Tibial artery (tissue), 4 donors: ENCODE measurements at regions not wholly inside any gene's neighbourhood (a gene's known extent, or its start where the extent isn't known, plus 50 kb on each side); places are given as distances from the start of the nearest gene placed in this dataset.

ENCODE experiments used
- DNase-seq, 2 donors: peaks; one replicate each; pipeline ENCODE4 v3.0.0-alpha.2; 2019
- H3K27ac ChIP-seq, 2 donors: fragments of 200-600 bp; sonication (generic) in 1 of 2; 1 replicate in 1 of 2; 2 replicates in 1 of 2; pipeline ENCODE4 v1.5.1; 2018 to 2019; ENCODE audit warnings: mild to moderate bottlenecking in 1 of 2
- H3K27me3 ChIP-seq, 2 donors: fragments of 200-600 bp; sonication (generic) in 1 of 2; one replicate each; pipeline versions ENCODE4 v1.5.1 to v1.6.0; 2016 to 2019
- H3K36me3 ChIP-seq, 3 donors: fragments of 200-600 bp; sonication (generic) in 2 of 3; one replicate each; pipeline ENCODE4 v1.5.1; 2016 to 2019; ENCODE audit warnings: mild to moderate bottlenecking in 2 of 3
- H3K4me1 ChIP-seq, 4 donors: fragments of 200-600 bp; sonication (generic) in 2 of 4; 1 replicate in 3 of 4; 2 replicates in 1 of 4; pipeline ENCODE4 v1.5.1; 2016 to 2019
- H3K4me3 ChIP-seq, 2 donors: fragments of 200-600 bp; sonication (generic) in 1 of 2; 1 replicate in 1 of 2; 2 replicates in 1 of 2; pipeline ENCODE4 v1.5.1; 2018 to 2019; ENCODE audit warnings: mild to moderate bottlenecking in 2 of 2
- H3K9me3 ChIP-seq, 3 donors: fragments of 200-600 bp; sonication (generic) in 1 of 3; one replicate each; pipeline ENCODE4 v1.5.1; 2016 to 2019
- intact Hi-C: fragments of 100-400 bp; cut with DNase I; formaldehyde crosslinking; loops from one replicate; pipeline ENCODE4 v1.15.0; 2023; ENCODE audit warnings: low total_unique reads
- TF ChIP-seq, protein P1 (sequence below), 2 experiments: fragments of 200-600 bp in 1 of 2; fragments of 450-650 bp in 1 of 2; IDR thresholded peaks; one replicate each; pipeline ENCODE4 v1.5.1; 2017 to 2019; ENCODE audit warnings: antibody characterized with exemption in 2 of 2, mild to moderate bottlenecking in 1 of 2, moderate library complexity in 1 of 2

DNA sequence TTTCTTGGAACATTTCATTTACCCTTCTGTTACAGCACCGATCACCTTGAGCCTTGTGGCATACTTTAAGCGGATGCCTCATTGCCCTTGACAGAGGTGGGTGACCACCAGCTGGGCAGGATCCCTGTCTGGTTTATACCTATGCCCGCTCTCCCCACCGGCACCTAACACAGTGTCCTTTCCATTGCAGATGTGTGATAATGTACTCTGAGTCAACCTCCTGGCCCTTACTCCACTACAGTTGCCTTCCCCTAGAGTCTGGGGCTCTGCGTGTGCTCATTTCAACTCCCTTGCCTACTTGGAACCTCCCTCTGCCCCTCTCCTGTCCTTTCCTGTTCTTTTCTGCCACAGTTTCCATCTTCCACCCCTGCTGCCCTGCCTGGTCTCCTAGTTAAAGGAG is 60.2 kb upstream of the MED13 start:
- no peaks in the 10 kb centered on the region for H3K9me3 ChIP-seq
- DNase-seq = no peak
- H3K4me3 ChIP-seq = no peak overlapping the region
- no peaks in the 10 kb centered on the region for H3K36me3 ChIP-seq
- TF ChIP-seq, protein P1, sequence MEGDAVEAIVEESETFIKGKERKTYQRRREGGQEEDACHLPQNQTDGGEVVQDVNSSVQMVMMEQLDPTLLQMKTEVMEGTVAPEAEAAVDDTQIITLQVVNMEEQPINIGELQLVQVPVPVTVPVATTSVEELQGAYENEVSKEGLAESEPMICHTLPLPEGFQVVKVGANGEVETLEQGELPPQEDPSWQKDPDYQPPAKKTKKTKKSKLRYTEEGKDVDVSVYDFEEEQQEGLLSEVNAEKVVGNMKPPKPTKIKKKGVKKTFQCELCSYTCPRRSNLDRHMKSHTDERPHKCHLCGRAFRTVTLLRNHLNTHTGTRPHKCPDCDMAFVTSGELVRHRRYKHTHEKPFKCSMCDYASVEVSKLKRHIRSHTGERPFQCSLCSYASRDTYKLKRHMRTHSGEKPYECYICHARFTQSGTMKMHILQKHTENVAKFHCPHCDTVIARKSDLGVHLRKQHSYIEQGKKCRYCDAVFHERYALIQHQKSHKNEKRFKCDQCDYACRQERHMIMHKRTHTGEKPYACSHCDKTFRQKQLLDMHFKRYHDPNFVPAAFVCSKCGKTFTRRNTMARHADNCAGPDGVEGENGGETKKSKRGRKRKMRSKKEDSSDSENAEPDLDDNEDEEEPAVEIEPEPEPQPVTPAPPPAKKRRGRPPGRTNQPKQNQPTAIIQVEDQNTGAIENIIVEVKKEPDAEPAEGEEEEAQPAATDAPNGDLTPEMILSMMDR (IDR thresholded peaks at IDR 0.05) = no peak
- no peak overlapping the region for H3K27ac ChIP-seq
- H3K4me1 ChIP-seq = no peaks in the 10 kb centered on the region
- intact Hi-C loops = no loop called here
- H3K27me3 ChIP-seq = peaks cover 0 to 4% of the 10 kb centered on the region in 2 donors

DNA sequence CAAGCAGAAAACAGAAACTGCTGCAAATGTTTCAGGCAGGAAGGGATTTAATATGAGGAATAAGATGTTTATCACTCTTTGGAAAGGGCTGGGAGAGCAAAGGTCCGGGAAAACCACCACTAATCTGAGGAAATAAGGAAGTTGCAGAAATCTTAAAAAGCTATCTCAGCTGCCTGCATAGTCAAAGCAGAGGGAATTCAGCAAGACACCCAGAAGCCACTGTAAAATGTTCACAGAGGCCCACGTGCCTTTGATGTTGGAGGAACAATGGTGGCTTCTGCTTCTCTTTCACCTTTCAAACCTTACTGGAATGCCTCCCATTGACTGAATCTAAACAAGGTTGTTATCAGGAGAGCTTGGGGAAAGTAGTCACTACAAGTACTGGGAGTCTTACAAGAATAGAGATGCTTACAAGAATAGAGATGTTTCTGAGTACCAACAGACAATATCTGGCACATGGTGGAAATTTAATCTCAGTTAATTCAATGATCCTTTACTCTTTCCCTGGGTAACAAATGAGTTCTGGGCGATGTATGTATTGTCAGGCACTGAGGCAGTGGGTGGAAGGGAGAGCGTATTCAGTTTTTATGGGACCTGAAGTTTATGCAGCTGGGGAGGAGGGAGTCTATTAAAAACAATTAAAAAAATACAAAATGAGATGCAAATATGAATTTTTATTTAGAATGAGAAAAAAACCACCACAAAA is 56.1 kb upstream of the MED13 start:
- H3K27me3 ChIP-seq = peaks cover 0 to 4% of the 10 kb centered on the region in 2 donors
- H3K9me3 ChIP-seq = no peaks in the 10 kb centered on the region
- no peaks in the 10 kb centered on the region for H3K36me3 ChIP-seq
- H3K4me1 ChIP-seq = no peaks in the 10 kb centered on the region
- TF ChIP-seq, protein P1 (IDR thresholded peaks at IDR 0.05) = no peak
- no peak overlapping the region for H3K4me3 ChIP-seq
- DNase-seq = no peak
- intact Hi-C loops = no loop called here
- no peak overlapping the region for H3K27ac ChIP-seq

DNA sequence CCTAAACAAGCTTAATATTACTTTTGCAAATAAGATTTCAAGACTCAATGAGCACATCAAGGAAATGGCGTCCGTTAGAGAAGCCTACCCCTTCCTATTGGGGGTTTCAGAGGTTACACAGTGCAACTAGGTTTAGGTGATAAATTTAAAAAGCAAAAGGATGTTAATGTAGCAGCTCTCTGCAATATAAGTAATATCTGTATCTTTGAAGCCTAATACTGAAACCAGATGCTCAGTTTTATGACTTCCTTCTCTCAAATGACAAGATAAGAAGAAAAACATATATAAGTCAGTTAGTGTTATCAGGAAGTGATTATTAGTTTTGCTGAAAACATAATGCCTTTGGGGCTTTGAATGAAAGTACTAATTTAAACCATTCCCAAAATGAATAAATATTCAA is 54.3 kb upstream of the MED13 start:
- no peaks in the 10 kb centered on the region for H3K9me3 ChIP-seq
- no peaks in the 10 kb centered on the region for H3K36me3 ChIP-seq
- no peak overlapping the region for H3K27ac ChIP-seq
- no peak for DNase-seq
- TF ChIP-seq, protein P1 (IDR thresholded peaks at IDR 0.05) = no peak
- intact Hi-C loops = no loop called here
- no peaks in the 10 kb centered on the region for H3K27me3 ChIP-seq
- H3K4me3 ChIP-seq = no peak overlapping the region
- H3K4me1 ChIP-seq = no peaks in the 10 kb centered on the region
